WTC11 (cell line): ENCODE measurements at regions not wholly inside any gene's neighbourhood (a gene's known extent, or its start where the extent isn't known, plus 50 kb on each side); places are given as distances from the start of the nearest gene placed in this dataset.

Source experiments
- CTCF ChIP-seq: fragments of 200-600 bp; IDR thresholded peaks from 2 replicates; pipeline ENCODE4 v1.8.0; 2022; ENCODE audit warnings: antibody characterized with exemption
- ESRRA ChIP-seq: sonication (generic); formaldehyde crosslinking; IDR thresholded peaks from 2 replicates; pipeline ENCODE4 v1.8.1; 2022; ENCODE audit warnings: mild to moderate bottlenecking, missing genetic modification reagents, borderline replicate concordance
- NFYB ChIP-seq: sonication (generic); formaldehyde crosslinking; conservative IDR thresholded peaks from 2 replicates; pipeline ENCODE4 v1.8.0; 2022; ENCODE audit warnings: low read depth, missing genetic modification reagents
- RELA ChIP-seq: sonication (generic); formaldehyde crosslinking; IDR thresholded peaks from 2 replicates; pipeline ENCODE4 v1.8.1; 2022; ENCODE audit warnings: missing genetic modification reagents, mild to moderate bottlenecking, borderline replicate concordance

GRCh38 chr16:85350146-85350728 is 238.0 kb upstream of the CIBAR2 start:
- no peak for TF ChIP-seq CTCF
- no peak for TF ChIP-seq RELA (CRISPR knock-in tag)
- no peak for TF ChIP-seq ESRRA (CRISPR knock-in tag)
- no peak for TF ChIP-seq NFYB (CRISPR knock-in tag)
